ENCODE measurements at regions not wholly inside any gene's neighbourhood (a gene's known extent, or its start where the extent isn't known, plus 50 kb on each side); places are given as distances from the start of the nearest gene placed in this dataset.
"Not testable (repeated sequence)": the region's sequence is repeated elsewhere in the genome, so short reads cannot be mapped to it uniquely, and the experiment has no call there.

DNA sequence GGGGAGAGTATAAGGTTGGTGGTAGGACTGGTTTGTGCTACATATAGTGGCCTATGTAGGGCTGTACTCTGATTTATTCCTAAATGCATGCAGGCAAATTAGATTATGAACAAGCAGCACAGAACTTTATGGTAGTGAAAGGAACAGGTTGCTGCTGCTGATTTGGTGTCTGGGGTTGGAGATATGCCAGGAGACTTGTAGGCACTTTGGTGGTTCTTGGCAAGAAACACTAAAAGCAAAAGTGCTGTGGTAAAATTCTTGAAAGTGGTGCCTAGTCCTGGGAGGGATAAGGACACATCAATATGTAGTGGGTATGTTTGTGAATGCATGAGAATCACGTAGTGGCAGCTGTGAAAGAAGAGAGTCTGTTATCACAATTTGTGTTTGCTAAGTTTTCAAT is 2126.0 kb downstream of the TP53TG3F start:
- DNase-seq = no peak

DNA sequence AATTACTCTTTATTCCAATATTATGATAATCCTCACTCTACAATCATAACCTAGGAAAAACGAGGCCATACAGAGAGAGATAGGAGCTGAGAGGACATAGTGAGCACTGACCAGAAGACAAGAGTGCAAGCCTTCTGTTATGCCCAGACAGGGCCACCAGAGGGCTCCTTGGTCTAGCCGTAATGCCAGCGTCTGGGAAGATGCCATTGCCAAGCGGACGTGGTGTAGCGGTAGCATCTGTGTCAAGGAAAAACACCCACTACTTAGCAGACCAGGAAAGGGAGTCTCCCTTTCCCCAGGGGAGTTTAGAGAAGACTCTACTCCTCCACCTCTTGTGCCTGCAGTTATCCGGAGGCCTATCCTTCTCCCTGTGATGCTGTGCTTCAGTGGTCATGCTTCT is 2131.5 kb downstream of the TP53TG3F start:
- not testable (repeated sequence) for DNase-seq

DNA sequence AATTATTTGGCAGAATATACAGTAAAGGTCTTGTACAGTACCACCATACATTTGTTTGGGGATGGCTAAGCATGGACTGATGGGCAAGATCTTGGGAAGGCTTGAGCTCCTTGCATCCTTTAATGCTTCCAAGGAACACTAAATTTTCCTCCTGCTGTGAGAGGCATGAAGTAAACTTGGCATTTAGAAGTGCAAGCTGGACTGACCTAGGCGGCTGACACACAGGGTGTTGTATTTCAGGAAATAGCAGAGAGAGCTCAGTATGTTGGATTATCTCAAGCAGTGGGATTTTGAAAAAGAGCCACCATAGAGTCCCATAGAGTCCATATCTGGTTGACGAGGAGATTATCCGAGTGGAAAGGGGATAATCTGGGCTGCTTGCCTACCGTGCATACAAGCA is 2137.1 kb downstream of the TP53TG3F start:
- no peak for DNase-seq

DNA sequence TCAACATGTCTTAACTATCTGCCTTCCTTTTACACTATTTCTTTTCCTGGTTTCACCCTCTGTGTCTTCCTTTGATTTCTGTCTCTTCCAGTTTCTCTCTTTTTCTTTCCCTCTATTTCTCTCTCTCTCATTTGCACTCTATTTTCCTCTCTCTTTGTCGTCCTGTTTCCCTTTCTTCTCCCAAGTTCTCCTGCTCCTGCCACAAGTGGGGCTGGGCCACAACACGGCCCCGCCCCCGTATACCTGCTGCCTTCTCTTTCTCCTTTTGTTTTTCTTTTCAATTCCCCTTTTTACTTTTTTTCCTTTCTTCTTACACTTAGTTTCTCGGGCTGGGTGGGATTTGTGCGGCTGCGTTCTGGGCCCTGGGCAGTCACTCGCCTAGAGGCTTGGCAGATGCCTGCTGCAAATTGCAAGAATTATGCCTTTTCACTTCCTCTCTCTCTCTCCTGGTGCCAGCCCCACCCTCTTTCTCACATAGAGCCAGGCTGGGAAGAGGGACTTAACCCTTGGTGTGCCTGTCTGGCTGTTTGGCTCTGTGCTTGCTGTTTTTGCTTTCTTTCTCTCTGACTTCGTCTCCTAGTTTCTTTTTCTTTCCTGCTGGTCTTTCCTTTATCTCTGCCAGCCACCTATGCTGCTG is 2139.4 kb downstream of the TP53TG3F start:
- no peak for DNase-seq

DNA sequence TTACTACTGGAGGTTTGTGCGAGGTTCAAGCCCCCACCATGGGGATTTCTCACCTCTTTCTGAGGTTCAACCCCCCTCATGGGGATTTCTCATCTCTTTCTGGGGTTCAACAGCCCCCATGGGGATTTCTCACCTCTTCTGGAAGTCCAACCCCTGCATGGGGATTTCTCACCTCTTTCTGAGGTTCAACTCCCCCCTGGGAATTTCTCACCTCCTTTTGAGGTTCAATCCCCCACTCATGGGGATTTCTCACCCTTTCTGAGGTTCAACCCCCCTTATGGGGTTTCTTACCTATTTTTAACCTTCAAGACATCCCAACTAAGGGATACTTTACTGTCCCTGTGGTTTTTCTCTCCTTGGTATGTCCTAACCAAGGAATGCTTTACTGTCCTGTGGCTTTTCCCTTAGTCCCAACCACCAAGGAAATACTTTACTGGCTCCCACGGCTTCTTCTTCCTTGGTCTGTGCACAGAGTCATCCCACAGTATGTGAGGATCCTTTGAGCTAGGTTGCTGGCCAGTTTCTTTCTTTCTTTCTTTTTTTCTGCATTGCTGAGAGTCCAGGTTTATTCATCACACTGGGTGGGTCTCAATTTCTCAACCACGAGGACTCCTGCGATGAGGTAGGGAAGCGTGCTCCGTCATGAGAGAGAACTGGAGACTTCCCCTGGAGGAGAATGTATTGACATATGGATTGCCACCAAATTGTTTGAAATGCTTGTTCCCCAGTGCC is 2140.2 kb downstream of the TP53TG3F start:
- no peak for DNase-seq

DNA sequence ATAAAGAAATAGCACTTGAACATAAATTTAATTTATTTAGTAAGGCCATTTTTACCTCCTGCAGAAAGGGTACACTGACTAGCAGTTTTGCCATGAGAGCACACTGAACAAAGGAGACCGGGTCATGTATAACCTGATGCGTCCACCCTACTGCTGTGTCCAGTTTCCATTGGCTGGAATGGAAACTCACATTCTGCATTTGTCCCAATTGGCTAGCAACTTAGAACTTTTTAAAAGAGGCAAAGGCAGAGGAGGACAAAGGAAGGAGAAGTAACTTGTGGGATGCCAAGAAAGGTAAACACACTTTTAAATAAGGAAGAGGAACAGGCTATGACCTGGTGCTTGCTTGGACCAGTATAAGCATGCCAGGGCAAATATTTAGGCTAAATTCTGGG is 2140.7 kb downstream of the TP53TG3F start:
- not testable (repeated sequence) for DNase-seq

DNA sequence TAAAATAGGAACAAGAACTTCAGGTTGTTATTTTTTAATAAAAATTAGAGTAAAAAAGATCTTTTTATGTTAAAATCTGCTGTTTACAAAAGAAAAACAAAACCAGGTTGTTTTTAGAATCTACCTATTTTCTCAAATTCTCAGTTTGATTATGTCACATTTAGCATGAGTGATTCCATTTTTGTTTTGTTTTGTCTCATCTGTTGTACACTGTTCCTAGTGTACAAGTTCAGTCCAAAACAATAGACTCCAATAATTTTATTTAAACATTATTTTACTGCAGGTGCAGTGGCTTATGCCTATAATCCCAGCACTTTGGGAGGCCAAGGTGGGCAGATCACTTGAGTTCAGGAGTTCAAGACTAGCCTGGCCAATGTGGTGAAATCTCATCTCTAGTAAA is 2142.7 kb downstream of the TP53TG3F start:
- no peak for DNase-seq

DNA sequence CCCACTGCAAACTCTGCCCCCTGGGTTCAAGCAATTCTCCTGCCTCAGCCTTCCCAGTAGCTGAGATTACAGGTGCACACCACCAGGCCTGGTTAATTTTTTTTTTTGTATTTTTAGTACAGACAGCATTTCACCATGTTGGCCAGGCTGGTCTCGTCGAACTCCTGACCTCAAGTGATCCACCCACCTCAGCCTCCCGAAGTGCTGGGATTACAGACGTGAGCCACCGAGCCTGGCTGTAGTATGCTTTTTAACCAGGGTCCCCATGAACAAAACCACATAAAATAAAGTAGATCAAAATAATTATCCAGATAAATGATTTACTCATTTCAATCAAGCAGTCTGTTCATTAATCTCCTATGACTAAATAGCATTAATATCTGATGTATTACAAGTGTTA is 2144.0 kb downstream of the TP53TG3F start:
- DNase-seq = not testable (repeated sequence)

DNA sequence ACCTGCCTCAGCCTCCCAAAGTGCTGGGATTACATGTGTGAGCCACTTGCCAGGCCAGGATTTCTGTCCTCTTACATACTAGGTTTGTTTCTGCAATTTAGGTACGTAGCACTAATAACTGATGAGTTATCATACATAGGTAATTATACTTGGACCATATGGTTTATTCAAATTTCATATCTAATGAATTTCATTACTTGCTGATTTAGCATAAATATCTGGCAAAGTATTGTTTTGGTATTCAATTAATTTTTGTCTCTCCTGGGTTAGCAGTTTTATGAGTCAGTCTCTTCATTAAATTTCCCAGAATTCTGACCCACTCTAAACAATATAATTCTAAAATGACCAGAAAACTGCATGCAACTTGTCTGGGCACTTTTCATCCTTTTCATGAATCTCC is 2146.5 kb downstream of the TP53TG3F start:
- no peak for DNase-seq

DNA sequence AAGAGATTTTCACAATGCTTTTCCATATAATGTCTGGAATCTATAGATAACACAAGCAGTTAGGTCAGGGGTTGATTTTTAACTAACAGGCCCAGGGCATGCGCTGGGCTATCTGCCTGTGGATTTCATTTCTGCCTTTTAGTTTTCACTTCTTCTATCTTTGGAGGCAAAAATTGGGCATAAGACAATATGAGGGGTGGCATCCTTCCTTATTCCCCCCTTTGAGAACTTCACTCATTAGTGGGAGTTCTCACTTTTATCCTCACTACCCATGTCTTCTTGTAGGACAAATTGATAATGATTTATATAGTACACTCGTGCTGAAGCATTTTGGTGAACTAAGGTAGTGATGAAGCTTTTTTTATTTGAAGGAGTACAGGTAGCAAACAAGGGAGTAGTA is 2155.5 kb downstream of the TP53TG3F start:
- not testable (repeated sequence) for DNase-seq

DNA sequence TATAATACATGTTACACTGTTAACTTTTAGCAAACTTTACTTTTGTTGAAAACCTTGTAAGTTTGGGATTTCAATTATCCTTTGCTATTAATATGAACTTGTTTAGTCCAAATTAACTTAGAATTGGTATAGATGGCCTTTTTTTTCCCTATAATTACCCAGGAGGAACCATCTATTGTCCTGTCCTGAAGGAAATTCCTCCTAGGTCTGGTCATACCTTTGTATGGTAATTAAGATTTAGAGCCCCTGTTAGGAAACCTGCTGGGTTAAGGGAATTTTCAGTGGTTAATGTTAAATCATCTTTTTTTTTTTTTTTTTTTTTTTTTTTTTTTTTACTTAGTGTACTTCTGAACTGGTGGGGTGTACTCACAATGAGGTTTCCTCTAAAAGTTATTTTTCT is 2159.8 kb downstream of the TP53TG3F start:
- DNase-seq = not testable (repeated sequence)

DNA sequence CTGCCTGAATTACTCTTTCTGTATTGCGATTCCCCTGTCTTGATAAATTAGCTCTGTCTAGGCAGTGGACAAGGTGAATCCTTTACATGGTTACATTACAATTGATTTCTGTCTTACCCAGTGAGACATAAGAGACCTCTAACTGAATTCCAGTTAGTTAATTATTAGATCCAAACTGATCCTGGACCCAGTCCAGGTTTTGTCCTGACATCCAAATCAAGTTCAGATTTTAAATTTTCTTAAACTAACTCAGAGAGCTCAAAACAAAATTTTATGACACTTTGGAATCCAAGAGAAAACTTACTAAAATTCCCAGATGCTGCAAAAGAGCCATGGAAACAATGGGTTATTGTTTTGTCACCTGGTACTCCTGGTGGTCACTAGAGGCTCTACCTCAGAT is 2166.6 kb downstream of the TP53TG3F start:
- no peak for DNase-seq

DNA sequence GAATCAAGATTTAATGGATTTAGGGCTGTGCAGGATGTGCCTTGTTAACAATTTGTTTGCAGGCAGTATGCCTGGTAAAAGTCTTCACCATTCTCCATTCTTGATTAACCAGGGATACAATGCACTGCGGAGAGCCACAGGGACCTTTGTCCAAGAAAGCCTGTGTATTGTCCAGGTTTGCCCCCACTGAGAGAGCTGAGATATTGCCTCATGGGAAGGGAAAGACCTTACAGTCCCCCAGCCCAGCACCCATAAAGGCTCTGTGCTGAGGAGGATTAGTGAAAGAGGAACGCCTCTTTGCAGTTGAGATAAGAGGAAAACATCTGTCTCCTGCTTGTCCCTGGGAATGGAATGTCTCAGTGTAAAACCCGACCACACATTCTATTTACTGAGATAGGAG is 2169.6 kb downstream of the TP53TG3F start:
- no peak for DNase-seq

DNA sequence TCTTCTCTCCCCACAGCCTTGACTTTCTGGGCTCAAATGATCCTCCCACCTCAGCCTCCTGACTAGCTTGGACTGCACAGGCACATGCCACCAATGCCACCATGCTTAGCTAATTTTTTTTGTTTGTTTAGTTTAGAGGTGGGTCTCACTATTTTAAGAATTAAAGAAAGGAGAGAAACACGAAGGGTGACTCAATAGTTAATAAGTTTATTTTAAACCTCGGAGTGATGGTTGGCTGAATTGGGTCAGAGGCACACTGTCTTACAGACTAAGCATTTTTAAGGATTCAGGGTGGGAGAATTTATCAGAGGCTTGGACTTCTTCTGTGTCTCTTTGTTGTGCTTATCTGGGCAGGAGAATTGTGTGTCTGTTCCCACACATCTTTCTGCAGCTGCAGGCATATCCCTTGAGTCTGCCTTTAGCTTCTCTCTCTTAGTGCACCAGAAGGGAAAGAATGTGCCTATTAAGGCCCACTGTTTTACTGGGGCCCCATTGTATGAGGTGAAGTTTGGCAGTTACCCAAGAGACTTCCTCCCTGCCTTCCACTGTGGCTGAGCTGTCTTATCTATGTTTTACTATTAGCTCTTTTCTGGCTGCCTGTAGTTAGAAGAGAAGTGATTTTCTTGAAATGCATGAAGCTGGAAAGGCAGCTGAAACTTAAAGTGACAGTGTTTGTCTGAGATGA is 2172.0 kb downstream of the TP53TG3F start:
- DNase-seq = no peak

DNA sequence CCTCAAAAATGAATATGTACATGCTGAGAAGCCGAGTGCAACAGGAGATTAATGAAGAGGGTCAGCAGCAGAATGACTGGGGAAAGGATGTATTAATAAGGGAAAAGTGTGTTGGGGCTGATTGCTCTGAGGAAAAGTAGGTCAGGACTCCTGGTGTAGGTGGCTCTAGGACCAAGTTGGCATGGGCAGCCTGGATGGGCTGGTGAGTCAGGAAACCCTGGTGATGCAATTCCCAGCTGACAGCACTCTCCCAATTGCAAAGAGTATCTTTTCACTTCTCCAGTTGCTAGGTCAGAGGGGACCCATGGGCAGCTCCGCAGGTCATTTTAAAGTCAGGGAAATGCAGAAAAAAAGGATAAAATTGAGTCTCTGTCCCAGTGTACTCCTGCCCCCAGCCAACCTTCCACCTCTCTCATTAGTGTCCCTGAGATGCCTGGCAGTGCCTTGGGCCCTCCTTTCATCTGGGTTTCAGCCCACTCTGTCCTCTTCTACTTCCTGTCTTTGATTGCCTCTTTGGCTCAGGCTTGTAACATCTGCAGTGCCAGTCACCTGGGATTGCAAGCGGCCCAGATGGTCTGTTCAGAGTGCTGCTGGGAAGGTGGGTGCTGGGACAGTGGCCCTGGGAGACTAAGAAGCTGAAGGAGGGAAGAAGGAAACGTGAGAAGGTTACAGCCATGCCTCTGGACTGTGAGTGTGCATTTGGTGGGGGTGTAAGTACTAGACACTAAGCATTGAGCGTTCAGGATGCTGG is 2177.2 kb downstream of the TP53TG3F start:
- DNase-seq = no peak

DNA sequence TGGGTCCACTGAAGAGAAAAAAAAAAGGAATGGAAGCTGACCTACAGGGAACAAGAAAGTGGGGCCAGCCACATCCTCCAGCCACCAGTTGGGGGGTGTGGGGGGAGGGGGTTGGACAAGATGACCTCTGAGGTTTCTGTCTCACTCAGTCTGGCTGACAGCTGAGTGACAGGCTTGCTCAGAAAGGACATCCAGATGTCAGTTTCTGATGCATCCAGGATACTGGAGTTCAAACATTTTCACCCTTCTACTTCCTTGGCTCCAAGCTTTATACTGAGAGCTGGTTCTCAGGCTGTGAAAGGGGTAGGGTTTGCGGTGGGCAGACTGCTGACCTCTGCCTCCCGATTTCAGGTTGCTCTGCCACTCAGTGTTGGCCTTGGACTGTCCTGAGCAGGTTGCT is 2178.3 kb downstream of the TP53TG3F start:
- DNase-seq = no peak

DNA sequence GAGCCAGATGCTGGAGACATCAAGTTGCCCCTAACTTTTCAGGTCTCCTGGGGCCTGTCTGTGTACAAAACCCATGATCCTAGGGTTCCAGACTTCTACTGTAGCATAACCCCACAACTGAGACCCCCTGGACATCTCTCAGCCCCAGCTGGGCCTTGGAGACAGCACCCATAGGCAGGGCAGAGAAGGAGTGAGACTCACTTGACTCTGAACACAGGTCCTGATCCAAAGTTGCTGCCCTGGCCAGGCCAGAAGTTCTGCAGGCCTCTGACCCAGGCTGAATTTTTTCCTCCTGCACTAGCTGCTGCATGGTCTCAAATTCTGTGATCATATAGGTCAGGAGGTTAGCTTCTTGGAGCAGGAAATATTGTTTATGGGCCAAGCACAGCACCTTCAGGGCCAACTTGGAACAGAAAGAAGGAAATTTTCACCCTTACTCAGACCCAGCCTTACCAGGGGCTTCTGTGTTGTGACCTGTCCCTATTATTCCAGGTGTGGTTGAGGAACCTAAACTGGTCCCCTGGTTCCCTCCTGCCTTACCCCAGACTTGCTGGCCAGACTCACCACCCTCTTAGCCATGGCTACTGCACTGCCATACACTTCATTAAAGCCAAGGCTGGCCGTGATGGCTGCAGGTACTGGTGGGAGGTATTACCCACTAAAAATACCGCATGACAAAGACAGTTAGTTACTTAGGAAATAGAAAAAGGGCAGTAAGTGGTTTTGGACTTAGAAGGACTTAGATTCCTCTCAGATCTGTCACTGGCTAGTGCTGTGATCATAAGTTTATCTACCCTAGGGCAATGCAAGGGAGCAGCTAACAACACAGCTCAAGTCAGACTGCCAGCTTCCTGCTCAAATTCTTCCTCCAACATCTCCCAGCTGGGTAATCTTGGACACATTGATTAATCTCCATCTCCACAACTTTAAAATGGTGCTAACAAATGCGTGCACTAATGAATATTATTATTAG is 2180.1 kb downstream of the TP53TG3F start:
- no peak for DNase-seq

DNA sequence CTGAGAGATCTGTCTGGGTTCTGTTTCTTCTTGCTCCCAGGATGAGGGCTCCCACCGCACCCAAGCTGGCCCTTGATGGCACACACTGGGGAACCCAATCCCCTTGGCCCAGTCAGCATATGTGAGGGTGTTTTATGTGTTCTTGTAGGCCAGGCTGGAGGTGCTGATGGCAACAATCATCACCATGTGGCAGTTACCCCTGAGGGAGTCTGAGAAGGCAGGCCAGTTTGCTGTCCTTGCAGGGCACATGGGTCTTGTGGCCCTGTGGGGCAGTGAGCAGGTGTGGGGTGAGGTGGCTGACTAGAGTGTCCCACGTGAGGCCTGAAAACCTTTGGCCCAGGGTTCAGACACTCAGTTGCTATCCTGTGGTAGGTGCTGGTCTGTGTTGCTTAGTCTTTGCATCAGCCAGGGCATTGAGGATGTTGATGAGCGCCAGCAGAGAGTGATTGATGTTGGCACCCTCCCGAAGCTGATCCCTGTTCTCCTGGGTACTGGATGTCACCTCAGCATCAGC is 2183.0 kb downstream of the TP53TG3F start:
- DNase-seq = no peak

DNA sequence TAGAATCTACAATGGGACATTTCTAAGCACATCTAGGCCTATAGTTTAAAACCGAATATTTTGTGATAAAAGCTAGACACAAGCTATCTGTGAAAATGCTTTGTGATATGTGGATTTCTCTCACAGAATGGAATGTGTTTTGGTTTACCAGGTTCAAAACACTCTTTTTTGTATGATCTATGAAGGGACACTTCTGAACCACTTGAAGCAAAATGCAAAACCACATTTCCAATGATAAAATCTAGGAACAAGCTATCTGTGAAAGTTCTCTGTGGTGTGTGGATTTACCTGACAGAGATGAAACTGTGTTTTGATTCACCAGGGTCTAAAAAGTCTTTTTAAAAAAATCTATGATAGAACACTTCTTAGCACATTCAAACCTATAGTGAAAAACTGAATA is 2192.4 kb downstream of the TP53TG3F start:
- no peak for DNase-seq

DNA sequence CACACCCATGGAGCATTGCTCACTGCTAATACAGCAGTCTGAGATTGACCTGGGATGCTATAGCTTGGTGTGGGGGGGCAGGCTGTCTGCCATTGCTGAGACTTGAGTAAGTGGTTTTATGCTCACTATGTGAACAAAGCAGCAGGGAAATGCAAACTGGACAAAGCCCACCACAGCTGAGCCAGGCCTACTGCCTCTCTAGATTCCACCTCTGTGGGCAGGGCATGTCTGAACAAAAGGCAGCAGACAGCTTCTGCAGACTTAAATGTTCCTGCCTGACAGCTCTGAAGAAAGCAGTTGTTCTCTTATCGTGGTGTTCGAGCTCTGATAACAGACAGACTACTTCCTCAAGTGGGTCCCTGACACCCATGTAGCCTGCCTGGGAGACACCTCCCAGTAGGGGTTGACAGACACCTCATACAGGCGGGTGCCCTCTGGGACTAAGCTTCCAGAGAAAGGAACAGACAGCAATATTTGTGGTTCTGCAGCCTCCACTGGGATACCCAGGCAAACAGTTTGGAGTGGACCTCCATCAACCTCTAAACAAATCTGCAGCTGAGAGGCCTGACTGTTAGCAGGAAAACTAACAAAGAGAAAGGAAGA is 2204.8 kb downstream of the TP53TG3F start:
- DNase-seq = no peak

DNA sequence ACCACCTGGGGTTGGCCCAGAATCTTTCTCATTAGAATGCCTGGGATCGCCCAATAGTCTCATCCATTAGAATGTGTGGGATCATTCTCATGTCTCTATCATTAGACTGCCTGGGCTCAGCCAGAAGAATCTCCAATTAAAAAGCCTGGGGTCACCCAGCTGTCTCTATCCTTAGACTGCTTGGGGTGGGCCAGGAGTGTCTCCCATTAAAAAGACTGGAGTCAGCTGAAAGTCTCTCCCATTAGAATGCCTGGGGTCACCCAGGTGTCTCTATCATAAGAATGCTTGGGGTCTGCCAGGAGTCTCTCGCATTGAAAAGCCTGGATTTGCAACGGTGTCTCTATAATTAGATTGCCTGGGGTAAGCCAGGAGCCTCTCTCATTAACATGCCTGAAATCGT is 2225.7 kb downstream of the TP53TG3F start:
- DNase-seq = no peak

DNA sequence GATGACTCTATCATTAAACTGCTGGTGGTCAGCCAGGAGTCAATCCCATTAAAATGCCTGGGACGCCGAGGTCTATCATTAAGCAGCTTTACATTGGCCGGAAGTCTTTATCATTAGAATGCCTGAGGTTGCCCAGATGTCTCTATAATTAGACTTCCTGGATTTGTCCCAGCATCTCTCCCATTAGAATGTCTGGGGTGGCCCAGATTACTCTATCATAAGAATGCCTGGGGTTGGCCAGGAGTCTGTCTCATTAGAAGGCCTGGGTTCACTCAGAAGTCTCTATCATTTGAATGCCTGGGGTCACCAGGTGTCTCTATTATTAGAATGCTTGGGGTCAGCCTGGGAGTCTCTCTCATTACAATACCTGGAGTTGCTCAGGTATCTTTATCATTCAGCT is 2227.2 kb downstream of the TP53TG3F start:
- no peak for DNase-seq

Measured in KG1 (cell line).